ENCODE measurements at regions not wholly inside any gene's neighbourhood (a gene's known extent, or its start where the extent isn't known, plus 50 kb on each side); places are given as distances from the start of the nearest gene placed in this dataset.

DNA sequence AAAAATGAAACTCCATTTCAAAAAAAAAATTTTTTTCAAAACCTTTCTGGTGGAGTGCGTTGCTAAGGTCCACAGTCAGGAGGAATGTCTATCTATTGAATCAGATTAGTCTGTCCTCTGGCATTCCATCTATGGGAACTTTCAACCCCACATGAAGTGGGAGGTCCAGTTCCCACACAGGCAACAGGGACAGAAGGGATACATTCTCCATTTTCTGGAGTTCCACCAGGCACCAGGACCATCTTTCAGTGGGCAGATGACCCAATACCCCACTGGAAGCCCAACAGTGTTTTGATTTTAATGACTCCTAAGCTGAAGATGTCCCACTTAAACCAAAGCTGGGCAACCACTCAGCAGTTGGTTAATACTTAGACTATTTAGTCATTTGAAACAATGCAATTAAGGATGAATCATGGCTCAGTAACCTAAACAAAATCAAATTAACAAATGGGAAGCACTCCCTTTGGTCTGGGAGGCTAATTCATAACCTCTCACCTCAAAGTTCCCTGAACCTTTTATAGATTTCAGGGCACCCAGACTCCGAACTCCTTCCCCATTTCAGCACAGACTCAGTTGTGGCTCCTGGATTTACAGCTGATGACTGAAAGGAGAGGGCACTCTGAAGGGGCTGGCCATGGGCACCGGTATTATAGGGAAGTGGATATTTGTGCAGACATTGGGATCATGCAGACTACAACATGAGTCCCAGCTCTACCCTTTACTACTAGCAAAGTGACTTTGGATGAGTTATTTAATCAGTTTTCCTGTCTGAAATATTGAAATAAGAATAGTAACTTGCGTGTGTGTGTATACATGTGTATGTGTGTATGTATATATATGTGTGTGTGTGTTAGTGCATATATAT, 264.3 kb upstream of the LRTM1 start:
- H3K27ac ChIP-seq (ENCODE audit: low read length): no peak overlapping the region
- H3K36me3 ChIP-seq (ENCODE audit: control insufficient read depth, insufficient read depth, low read length): no peaks in the 10 kb centered on the region
- H3K9me3 ChIP-seq (replicated peaks; ENCODE audit: control insufficient read depth, low read depth, low read length): no peaks in the 10 kb centered on the region
- WGBS (ENCODE audit: insufficient coverage): no CpG with 5 or more reads among the region's 4 CpGs
- H3K4me1 ChIP-seq (ENCODE audit: control insufficient read depth, insufficient read depth, low read length): no peaks in the 10 kb centered on the region
- DNase-seq: no peak
- H3K27me3 ChIP-seq (ENCODE audit: control insufficient read depth, insufficient read depth, low read length): no peaks in the 10 kb centered on the region
- H3K4me3 ChIP-seq (ENCODE audit: low read length): no peak overlapping the region

DNA sequence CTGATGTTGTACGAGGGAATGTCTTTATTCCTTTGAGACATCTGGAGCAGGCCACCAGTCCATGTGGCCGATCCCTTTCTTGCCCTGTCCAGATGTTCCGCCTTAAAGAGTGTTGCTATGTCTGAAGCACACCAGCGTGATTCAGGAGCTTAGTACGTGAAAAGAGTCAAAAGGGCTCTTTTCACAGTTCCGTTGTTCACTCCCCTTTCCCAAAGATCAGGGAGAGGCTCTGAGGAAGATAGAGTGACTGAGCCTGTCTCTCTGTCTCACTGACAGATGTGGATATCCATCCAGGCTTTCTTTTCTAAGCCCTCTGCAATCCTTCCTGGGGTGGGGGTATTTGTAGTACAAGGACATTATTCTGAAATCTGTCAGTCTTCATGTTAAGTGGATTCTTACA, 262.5 kb upstream of the LRTM1 start:
- no peak for DNase-seq
- H3K27ac ChIP-seq (ENCODE audit: low read length): no peak overlapping the region
- H3K36me3 ChIP-seq (ENCODE audit: control insufficient read depth, insufficient read depth, low read length): no peaks in the 10 kb centered on the region
- no peaks in the 10 kb centered on the region for H3K4me1 ChIP-seq (ENCODE audit: control insufficient read depth, insufficient read depth, low read length)
- H3K27me3 ChIP-seq (ENCODE audit: control insufficient read depth, insufficient read depth, low read length): no peaks in the 10 kb centered on the region
- no peaks in the 10 kb centered on the region for H3K9me3 ChIP-seq (replicated peaks; ENCODE audit: control insufficient read depth, low read depth, low read length)
- WGBS (ENCODE audit: insufficient coverage): 54% methylated on average over 3 of the region's 6 CpGs
- no peak overlapping the region for H3K4me3 ChIP-seq (ENCODE audit: low read length)

DNA sequence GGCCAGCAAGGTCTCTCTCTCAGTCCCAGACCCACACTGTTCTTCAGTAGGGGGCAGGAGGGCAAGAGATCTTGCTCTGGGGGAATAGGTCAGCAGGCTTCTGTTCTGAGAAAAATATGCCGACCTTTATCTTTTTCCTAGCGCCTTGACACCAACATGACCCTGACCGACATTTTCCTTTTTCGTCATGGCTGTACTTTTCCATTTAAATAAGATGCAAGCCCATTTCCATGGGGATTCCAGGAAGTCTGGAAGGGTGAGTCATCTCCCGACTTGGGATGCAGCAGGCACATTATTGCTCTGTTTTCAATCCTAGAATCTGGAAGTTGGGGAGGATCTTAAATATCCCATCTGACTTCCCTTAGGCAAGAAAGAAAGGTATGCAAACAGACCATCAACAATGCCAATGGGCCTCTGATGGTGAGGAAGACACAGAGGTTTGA, 261.5 kb upstream of the LRTM1 start:
- peak; percentile 35 for DNase-seq
- no peak overlapping the region for H3K27ac ChIP-seq (ENCODE audit: low read length)
- no CpG with 5 or more reads among the region's 5 CpGs for WGBS (ENCODE audit: insufficient coverage)

DNA sequence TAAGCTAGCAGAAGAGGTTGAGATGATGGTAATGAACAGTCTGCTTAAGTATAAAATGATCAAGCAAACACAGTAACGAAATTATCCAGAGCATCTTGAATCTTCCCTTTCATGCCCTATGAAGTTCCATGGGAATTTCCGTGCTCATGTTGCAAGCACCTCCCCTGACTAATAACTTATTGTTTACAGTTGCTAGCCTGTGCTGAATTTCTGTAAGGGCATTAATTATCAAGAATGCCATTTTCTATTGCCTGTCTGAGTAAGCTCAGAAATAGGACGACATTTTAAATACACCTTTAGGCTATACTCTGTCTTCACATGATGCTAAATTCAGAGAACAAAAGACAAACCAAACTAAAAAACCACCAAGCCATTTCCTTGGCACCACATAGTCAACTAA, 257.5 kb upstream of the LRTM1 start:
- H3K27me3 ChIP-seq (ENCODE audit: control insufficient read depth, insufficient read depth, low read length): no peaks in the 10 kb centered on the region
- no peaks in the 10 kb centered on the region for H3K9me3 ChIP-seq (replicated peaks; ENCODE audit: control insufficient read depth, low read depth, low read length)
- H3K27ac ChIP-seq (ENCODE audit: low read length): no peak overlapping the region
- DNase-seq: no peak
- WGBS (ENCODE audit: insufficient coverage): 80% methylated on average over 1 of the region's 3 CpGs
- H3K4me1 ChIP-seq (ENCODE audit: control insufficient read depth, insufficient read depth, low read length): no peaks in the 10 kb centered on the region
- H3K36me3 ChIP-seq (ENCODE audit: control insufficient read depth, insufficient read depth, low read length): no peaks in the 10 kb centered on the region
- H3K4me3 ChIP-seq (ENCODE audit: low read length): no peak overlapping the region

More for the DNA sequence above, 261.5 kb upstream of the LRTM1 start:
- H3K4me3 ChIP-seq (ENCODE audit: low read length): no peak overlapping the region
- no peaks in the 10 kb centered on the region for H3K4me1 ChIP-seq (ENCODE audit: control insufficient read depth, insufficient read depth, low read length)
- H3K9me3 ChIP-seq (replicated peaks; ENCODE audit: control insufficient read depth, low read depth, low read length): no peaks in the 10 kb centered on the region
- H3K36me3 ChIP-seq (ENCODE audit: control insufficient read depth, insufficient read depth, low read length): no peaks in the 10 kb centered on the region
- no peaks in the 10 kb centered on the region for H3K27me3 ChIP-seq (ENCODE audit: control insufficient read depth, insufficient read depth, low read length)

DNA sequence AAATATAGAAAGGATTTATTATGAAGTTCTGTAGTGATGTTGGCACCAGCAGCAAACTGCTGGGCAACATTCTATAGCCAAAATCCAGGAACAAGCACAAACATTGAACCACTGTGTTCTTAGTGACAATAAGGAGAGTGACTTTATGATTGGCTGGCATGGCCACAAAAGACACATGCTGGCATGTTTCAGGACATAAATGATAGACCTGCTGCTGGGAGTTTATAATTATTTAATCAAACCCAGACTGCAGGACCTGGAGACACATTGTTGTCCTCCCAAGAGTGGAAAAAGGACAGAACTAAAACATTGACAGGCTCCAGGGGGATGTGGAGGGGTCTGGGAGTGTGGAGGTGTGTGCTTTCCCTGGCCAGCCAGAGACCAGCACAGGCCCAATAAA, 255.3 kb upstream of the LRTM1 start:
- Histone ChIP-seq H3K27ac (ENCODE audit: low read length) (no peak overlapping the region), H3K9me3 (replicated peaks; ENCODE audit: control insufficient read depth, low read depth, low read length) (no peaks in the 10 kb centered on the region), H3K27me3 (ENCODE audit: control insufficient read depth, insufficient read depth, low read length) (no peaks in the 10 kb centered on the region), H3K4me3 (ENCODE audit: low read length) (no peak overlapping the region), H3K4me1 (ENCODE audit: control insufficient read depth, insufficient read depth, low read length) (no peaks in the 10 kb centered on the region), H3K36me3 (ENCODE audit: control insufficient read depth, insufficient read depth, low read length) (no peaks in the 10 kb centered on the region)
- no peak for DNase-seq

DNA sequence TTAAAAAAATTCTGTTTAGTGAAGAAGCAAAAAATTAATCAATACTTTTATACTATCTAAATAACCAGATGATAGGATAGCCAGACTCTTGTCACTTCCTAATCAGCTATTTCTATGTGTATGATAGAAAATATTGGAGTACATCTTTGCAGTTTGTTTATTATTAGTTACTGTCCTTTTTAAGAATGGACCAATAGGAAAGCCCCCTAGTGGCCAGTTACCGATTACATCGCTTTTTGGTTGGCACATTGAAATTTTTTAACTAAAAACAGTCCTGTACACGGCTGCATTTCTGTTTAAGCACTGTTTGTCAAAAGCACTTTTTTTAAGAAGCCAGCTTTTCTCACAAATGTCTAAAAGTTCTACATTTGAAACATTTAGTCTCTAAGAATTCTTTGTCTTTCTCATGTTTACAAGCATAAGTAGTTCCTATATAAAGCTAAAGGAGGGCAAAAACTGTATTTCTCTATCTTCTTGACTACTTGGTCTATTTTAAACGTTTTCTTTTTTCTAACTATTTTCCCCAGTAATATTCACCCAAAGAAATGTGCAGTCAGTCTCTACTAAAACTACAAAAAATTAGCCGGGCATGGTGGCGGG, 253.2 kb upstream of the LRTM1 start:
- H3K27ac ChIP-seq (ENCODE audit: low read length): no peak overlapping the region
- no peaks in the 10 kb centered on the region for H3K36me3 ChIP-seq (ENCODE audit: control insufficient read depth, insufficient read depth, low read length)
- H3K4me3 ChIP-seq (ENCODE audit: low read length): no peak overlapping the region
- DNase-seq: peak; percentile 67
- H3K4me1 ChIP-seq (ENCODE audit: control insufficient read depth, insufficient read depth, low read length): no peaks in the 10 kb centered on the region
- no peaks in the 10 kb centered on the region for H3K9me3 ChIP-seq (replicated peaks; ENCODE audit: control insufficient read depth, low read depth, low read length)
- H3K27me3 ChIP-seq (ENCODE audit: control insufficient read depth, insufficient read depth, low read length): no peaks in the 10 kb centered on the region
- WGBS (ENCODE audit: insufficient coverage): 0% methylated on average over 2 of the region's 6 CpGs

DNA sequence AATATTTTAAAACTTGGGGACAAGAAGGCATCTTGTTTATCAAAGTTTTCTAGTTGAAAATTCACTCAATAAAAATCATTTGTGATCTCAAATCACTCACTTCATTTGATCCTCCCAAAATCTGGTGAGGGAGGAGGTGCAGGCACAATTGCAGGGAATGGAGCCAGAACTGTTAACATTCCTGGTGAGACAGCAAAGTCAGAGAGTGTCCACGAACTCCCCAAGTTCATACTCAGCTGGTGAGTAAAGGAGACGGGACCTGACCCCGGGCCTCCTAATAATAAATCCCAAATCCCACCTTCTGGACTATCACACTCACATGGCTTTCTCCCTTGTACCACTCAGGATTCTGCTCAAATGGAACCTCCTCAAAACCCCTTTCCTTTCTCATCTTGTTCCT, 252.3 kb upstream of the LRTM1 start:
- no peaks in the 10 kb centered on the region for H3K27me3 ChIP-seq (ENCODE audit: control insufficient read depth, insufficient read depth, low read length)
- WGBS (ENCODE audit: insufficient coverage): 83% methylated on average over 3 of the region's 3 CpGs
- no peak overlapping the region for H3K4me3 ChIP-seq (ENCODE audit: low read length)
- no peak overlapping the region for H3K27ac ChIP-seq (ENCODE audit: low read length)
- H3K4me1 ChIP-seq (ENCODE audit: control insufficient read depth, insufficient read depth, low read length): no peaks in the 10 kb centered on the region
- DNase-seq: no peak
- H3K9me3 ChIP-seq (replicated peaks; ENCODE audit: control insufficient read depth, low read depth, low read length): no peaks in the 10 kb centered on the region
- H3K36me3 ChIP-seq (ENCODE audit: control insufficient read depth, insufficient read depth, low read length): no peaks in the 10 kb centered on the region

DNA sequence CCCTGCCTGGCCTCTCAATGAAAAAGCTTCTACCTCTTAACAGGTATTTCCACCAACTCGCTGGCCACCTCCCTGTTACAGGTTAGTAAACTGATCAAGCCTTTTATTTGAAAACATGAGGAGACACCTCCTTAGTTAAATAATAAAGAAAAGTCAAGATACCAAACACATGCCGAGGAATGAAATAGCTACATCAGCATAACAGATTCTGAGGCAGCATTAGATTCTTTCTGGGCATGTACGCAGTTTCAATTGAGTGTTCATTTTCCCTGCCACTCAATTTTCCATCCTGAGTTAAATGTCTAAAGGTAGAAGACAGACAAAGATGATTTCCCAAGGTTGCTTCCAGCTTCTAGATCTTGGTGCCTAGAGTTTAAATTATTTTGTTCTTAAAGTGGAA, 250.5 kb upstream of the LRTM1 start:
- DNase-seq: no peak
- no peaks in the 10 kb centered on the region for H3K9me3 ChIP-seq (replicated peaks; ENCODE audit: control insufficient read depth, low read depth, low read length)
- H3K36me3 ChIP-seq (ENCODE audit: control insufficient read depth, insufficient read depth, low read length): no peaks in the 10 kb centered on the region
- H3K27me3 ChIP-seq (ENCODE audit: control insufficient read depth, insufficient read depth, low read length): no peaks in the 10 kb centered on the region
- H3K27ac ChIP-seq (ENCODE audit: low read length): no peak overlapping the region
- WGBS (ENCODE audit: insufficient coverage): no CpG with 5 or more reads among the region's 3 CpGs
- H3K4me1 ChIP-seq (ENCODE audit: control insufficient read depth, insufficient read depth, low read length): no peaks in the 10 kb centered on the region
- no peak overlapping the region for H3K4me3 ChIP-seq (ENCODE audit: low read length)

DNA sequence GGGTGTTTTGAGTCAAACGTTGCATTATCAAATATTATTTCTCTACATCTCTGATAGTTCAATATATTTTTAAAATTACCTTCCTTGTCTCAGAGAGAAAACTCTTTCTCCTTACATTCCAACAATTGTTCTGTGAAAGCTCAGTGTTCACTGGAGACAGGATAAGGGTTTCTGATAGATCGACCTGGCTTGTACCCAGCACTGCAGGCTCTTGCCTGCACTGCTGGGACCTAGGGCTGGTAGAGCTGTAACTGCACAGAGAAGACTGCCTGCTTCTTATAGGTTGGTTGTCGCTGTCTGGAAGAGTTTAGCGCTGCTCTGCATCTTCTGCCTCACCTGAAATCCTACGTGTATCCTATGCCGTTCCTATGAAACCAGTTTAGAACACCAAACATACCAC, 249.9 kb upstream of the LRTM1 start:
- Histone ChIP-seq H3K4me3 (ENCODE audit: low read length) (no peak overlapping the region), H3K36me3 (ENCODE audit: control insufficient read depth, insufficient read depth, low read length) (no peaks in the 10 kb centered on the region), H3K9me3 (replicated peaks; ENCODE audit: control insufficient read depth, low read depth, low read length) (no peaks in the 10 kb centered on the region), H3K27ac (ENCODE audit: low read length) (no peak overlapping the region), H3K4me1 (ENCODE audit: control insufficient read depth, insufficient read depth, low read length) (no peaks in the 10 kb centered on the region), H3K27me3 (ENCODE audit: control insufficient read depth, insufficient read depth, low read length) (no peaks in the 10 kb centered on the region)
- DNase-seq: no peak
- 69% methylated on average over 2 of the region's 6 CpGs for WGBS (ENCODE audit: insufficient coverage)

DNA sequence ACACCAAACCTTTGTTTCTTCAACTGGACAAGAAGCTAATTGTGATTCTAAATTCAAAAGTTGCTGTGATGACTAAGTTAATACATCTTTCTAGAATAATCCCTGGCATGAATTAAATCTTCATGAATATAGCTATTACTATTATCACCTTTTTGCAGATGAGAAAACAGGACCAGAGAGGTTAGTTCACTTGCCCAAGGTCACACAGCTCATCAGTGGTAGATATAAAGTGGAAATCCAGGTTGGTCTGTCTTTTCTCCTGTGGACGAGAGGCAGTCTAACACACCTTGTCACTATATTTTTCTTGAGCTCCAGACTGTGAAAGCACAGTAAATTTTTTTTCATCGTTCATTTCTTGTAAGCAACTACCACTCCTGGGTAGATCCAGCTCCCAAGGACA, 247.6 kb upstream of the LRTM1 start:
- H3K27ac ChIP-seq (ENCODE audit: low read length): no peak overlapping the region
- no peaks in the 10 kb centered on the region for H3K27me3 ChIP-seq (ENCODE audit: control insufficient read depth, insufficient read depth, low read length)
- peaks cover 3% of the 10 kb centered on the region for H3K9me3 ChIP-seq (replicated peaks; ENCODE audit: control insufficient read depth, low read depth, low read length)
- no CpG with 5 or more reads among the region's 2 CpGs for WGBS (ENCODE audit: insufficient coverage)
- H3K4me1 ChIP-seq (ENCODE audit: control insufficient read depth, insufficient read depth, low read length): no peaks in the 10 kb centered on the region
- H3K4me3 ChIP-seq (ENCODE audit: low read length): no peak overlapping the region
- H3K36me3 ChIP-seq (ENCODE audit: control insufficient read depth, insufficient read depth, low read length): no peaks in the 10 kb centered on the region
- no peak for DNase-seq
